Neural progenitor cell (in vitro differentiated cells): ENCODE measurements at regions not wholly inside any gene's neighbourhood (a gene's known extent, or its start where the extent isn't known, plus 50 kb on each side); places are given as distances from the start of the nearest gene placed in this dataset.

Source experiments
- DNase-seq: peaks from one replicate; pipeline ENCODE4 v3.0.0-alpha.2; 2016; ENCODE audit warnings: low spot score
- H2AFZ ChIP-seq: fragments of 200-600 bp; sonication (generic); replicated peaks from 2 replicates; pipeline ENCODE4 v1.6.1; 2016; ENCODE audit warnings: antibody characterized with exemption
- H3F3A ChIP-seq: fragments of 200-600 bp; sonication (generic); 2 replicates; pipeline ENCODE4 v1.6.1; 2016; ENCODE audit warnings: antibody characterized with exemption, low read depth
- H3K27ac ChIP-seq: fragments of 200-600 bp; sonication (generic); 2 replicates; pipeline ENCODE4 v1.5.1; 2016; ENCODE audit warnings: mild to moderate bottlenecking
- H3K27me3 ChIP-seq: fragments of 200-600 bp; sonication (generic); 2 replicates; pipeline ENCODE4 v1.6.1; 2016; ENCODE audit warnings: mild to moderate bottlenecking, moderate library complexity
- H3K36me3 ChIP-seq: fragments of 200-600 bp; sonication (generic); 2 replicates; pipeline ENCODE4 v1.5.1; 2016
- H3K4me1 ChIP-seq: fragments of 200-600 bp; sonication (generic); 2 replicates; pipeline ENCODE4 v1.6.1; 2016; ENCODE audit warnings: mixed run types
- H3K4me2 ChIP-seq: fragments of 200-600 bp; sonication (generic); 2 replicates; pipeline ENCODE4 v1.6.1; 2016
- H3K4me3 ChIP-seq: fragments of 200-600 bp; sonication (generic); 2 replicates; pipeline ENCODE4 v1.5.1; 2016
- H3K79me2 ChIP-seq: fragments of 200-600 bp; sonication (generic); 2 replicates; pipeline ENCODE4 v1.6.1; 2016; ENCODE audit warnings: low read depth
- H3K9ac ChIP-seq: fragments of 200-600 bp; sonication (generic); 2 replicates; pipeline ENCODE4 v1.6.1; 2016
- H3K9me3 ChIP-seq: fragments of 200-600 bp; sonication (generic); 2 replicates; pipeline ENCODE4 v1.5.1; 2016; ENCODE audit warnings: low read depth
- H4K20me1 ChIP-seq: fragments of 200-600 bp; sonication (generic); 2 replicates; pipeline ENCODE4 v1.6.1; 2016; ENCODE audit warnings: low read depth
- H3K27ac Mint-ChIP-seq: 3 replicates; pipeline ENCODE4 v1.8.0; 2021; ENCODE audit warnings: mixed read lengths
- H3K27me3 Mint-ChIP-seq: 2 replicates; pipeline ENCODE4 v1.8.0; 2022; ENCODE audit warnings: low read depth, mild to moderate bottlenecking, inconsistent platforms, moderate library complexity, mixed read lengths; ENCODE audit not compliant: insufficient read depth
- H3K36me3 Mint-ChIP-seq: 3 replicates; pipeline ENCODE4 v1.8.0; 2021; ENCODE audit warnings: mixed read lengths
- H3K4me1 Mint-ChIP-seq: 3 replicates; pipeline ENCODE4 v1.8.0; 2021; ENCODE audit warnings: mixed read lengths
- H3K4me3 Mint-ChIP-seq: 3 replicates; pipeline ENCODE4 v1.8.0; 2021; ENCODE audit warnings: mild to moderate bottlenecking, moderate library complexity, mixed read lengths
- H3K9me3 Mint-ChIP-seq: 3 replicates; pipeline ENCODE4 v1.8.0; 2020; ENCODE audit warnings: mixed read lengths
- CTCF ChIP-seq: fragments of 200-600 bp; sonication (generic); IDR thresholded peaks from 2 replicates; pipeline ENCODE4 v1.5.1; 2017; ENCODE audit warnings: antibody characterized with exemption, mild to moderate bottlenecking
- EZH2 ChIP-seq: fragments of 200-600 bp; sonication (generic); IDR thresholded peaks from 2 replicates; pipeline ENCODE4 v1.6.1; 2017; ENCODE audit warnings: antibody characterized with exemption, mild to moderate bottlenecking, moderate library complexity
- EZH2phosphoT487 ChIP-seq: fragments of 200-600 bp; sonication (generic); IDR thresholded peaks from 2 replicates; pipeline ENCODE4 v1.6.1; 2017; ENCODE audit warnings: antibody characterized with exemption

GRCh38 chr22:48391171-48391711 is 1436.4 kb downstream of the BRD1 start:
- H3K27me3 ChIP-seq = no peaks in the 10 kb centered on the region
- H3K36me3 Mint-ChIP-seq = no peaks in the 10 kb centered on the region
- H3K36me3 ChIP-seq = no peaks in the 10 kb centered on the region
- H3K4me1 Mint-ChIP-seq = peaks cover 8% of the 10 kb centered on the region
- peaks cover 3% of the 10 kb centered on the region for H3K27me3 Mint-ChIP-seq
- H3K9me3 Mint-ChIP-seq = no peaks in the 10 kb centered on the region
- no peak overlapping the region for H3K27ac Mint-ChIP-seq
- H4K20me1 ChIP-seq = no peaks in the 10 kb centered on the region
- no peak for DNase-seq
- H3K4me3 ChIP-seq = no peak overlapping the region
- H3K4me1 ChIP-seq = peaks cover 12% of the 10 kb centered on the region
- H3K79me2 ChIP-seq = no peaks in the 10 kb centered on the region
- no peaks in the 10 kb centered on the region for H3K9me3 ChIP-seq
- H2AFZ ChIP-seq = peak overlapping the region; percentile 6
- no peak overlapping the region for H3K27ac ChIP-seq
- no peak overlapping the region for H3K4me2 ChIP-seq
- TF ChIP-seq EZH2 (no peak), CTCF (no peak), EZH2phosphoT487 (no peak)
- H3K9ac ChIP-seq = no peak overlapping the region
- H3K4me3 Mint-ChIP-seq = no peak overlapping the region
- no peaks in the 10 kb centered on the region for H3F3A ChIP-seq

GRCh38 chr22:48389916-48390315 is 1437.8 kb downstream of the BRD1 start:
- H3K9ac ChIP-seq = no peak overlapping the region
- H3K27ac ChIP-seq = no peak overlapping the region
- Mint-ChIP-seq H3K9me3 (peaks cover 8% of the 10 kb centered on the region), H3K27ac (no peak overlapping the region), H3K4me1 (peaks cover 8% of the 10 kb centered on the region), H3K4me3 (no peak overlapping the region), H3K36me3 (no peaks in the 10 kb centered on the region), H3K27me3 (peaks cover 3% of the 10 kb centered on the region)
- no peak for DNase-seq
- no peak overlapping the region for H3K4me3 ChIP-seq
- H3K4me2 ChIP-seq = no peak overlapping the region
- no peaks in the 10 kb centered on the region for H4K20me1 ChIP-seq
- no peaks in the 10 kb centered on the region for H3K9me3 ChIP-seq
- no peaks in the 10 kb centered on the region for H3F3A ChIP-seq
- TF ChIP-seq EZH2 = no peak
- H3K36me3 ChIP-seq = no peaks in the 10 kb centered on the region
- no peaks in the 10 kb centered on the region for H3K27me3 ChIP-seq
- no peaks in the 10 kb centered on the region for H3K79me2 ChIP-seq
- peaks cover 12% of the 10 kb centered on the region for H3K4me1 ChIP-seq
- no peak overlapping the region for H2AFZ ChIP-seq

GRCh38 chr22:48382197-48382596 is 1445.5 kb downstream of the BRD1 start:
- Histone ChIP-seq H3K27ac (no peak overlapping the region), H3K9ac (no peak overlapping the region), H3K4me3 (no peak overlapping the region), H3K9me3 (no peaks in the 10 kb centered on the region), H3K79me2 (no peaks in the 10 kb centered on the region), H3K4me1 (no peaks in the 10 kb centered on the region), H4K20me1 (no peaks in the 10 kb centered on the region), H3F3A (no peaks in the 10 kb centered on the region), H3K27me3 (no peaks in the 10 kb centered on the region), H3K36me3 (no peaks in the 10 kb centered on the region), H3K4me2 (no peak overlapping the region), H2AFZ (no peak overlapping the region)
- no peaks in the 10 kb centered on the region for H3K36me3 Mint-ChIP-seq
- DNase-seq = no peak
- no peaks in the 10 kb centered on the region for H3K4me1 Mint-ChIP-seq
- TF ChIP-seq CTCF (no peak), EZH2 (no peak), EZH2phosphoT487 (no peak)
- peaks cover 12% of the 10 kb centered on the region for H3K9me3 Mint-ChIP-seq
- H3K4me3 Mint-ChIP-seq = no peak overlapping the region
- H3K27ac Mint-ChIP-seq = no peak overlapping the region
- peaks cover 5% of the 10 kb centered on the region for H3K27me3 Mint-ChIP-seq

GRCh38 chr22:48380016-48380665 is 1447.5 kb downstream of the BRD1 start:
- H3K27me3 ChIP-seq = no peaks in the 10 kb centered on the region
- H3K27ac Mint-ChIP-seq = no peak overlapping the region
- H3K79me2 ChIP-seq = no peaks in the 10 kb centered on the region
- no peaks in the 10 kb centered on the region for H4K20me1 ChIP-seq
- H3K36me3 Mint-ChIP-seq = no peaks in the 10 kb centered on the region
- H3K27me3 Mint-ChIP-seq = peaks cover 7% of the 10 kb centered on the region
- H3K4me1 ChIP-seq = peaks cover 2% of the 10 kb centered on the region
- DNase-seq = no peak
- no peaks in the 10 kb centered on the region for H3F3A ChIP-seq
- H3K4me2 ChIP-seq = no peak overlapping the region
- no peak overlapping the region for H3K4me3 Mint-ChIP-seq
- no peaks in the 10 kb centered on the region for H3K36me3 ChIP-seq
- H3K9me3 ChIP-seq = no peaks in the 10 kb centered on the region
- peaks cover 7% of the 10 kb centered on the region for H3K9me3 Mint-ChIP-seq
- H3K27ac ChIP-seq = no peak overlapping the region
- no peak overlapping the region for H3K9ac ChIP-seq
- TF ChIP-seq EZH2 (no peak), CTCF (no peak), EZH2phosphoT487 (no peak)
- H2AFZ ChIP-seq = no peak overlapping the region
- peaks cover 5% of the 10 kb centered on the region for H3K4me1 Mint-ChIP-seq
- H3K4me3 ChIP-seq = no peak overlapping the region
